ENCODE measurements at regions not wholly inside any gene's neighbourhood (a gene's known extent, or its start where the extent isn't known, plus 50 kb on each side); places are given as distances from the start of the nearest gene placed in this dataset.

DNA sequence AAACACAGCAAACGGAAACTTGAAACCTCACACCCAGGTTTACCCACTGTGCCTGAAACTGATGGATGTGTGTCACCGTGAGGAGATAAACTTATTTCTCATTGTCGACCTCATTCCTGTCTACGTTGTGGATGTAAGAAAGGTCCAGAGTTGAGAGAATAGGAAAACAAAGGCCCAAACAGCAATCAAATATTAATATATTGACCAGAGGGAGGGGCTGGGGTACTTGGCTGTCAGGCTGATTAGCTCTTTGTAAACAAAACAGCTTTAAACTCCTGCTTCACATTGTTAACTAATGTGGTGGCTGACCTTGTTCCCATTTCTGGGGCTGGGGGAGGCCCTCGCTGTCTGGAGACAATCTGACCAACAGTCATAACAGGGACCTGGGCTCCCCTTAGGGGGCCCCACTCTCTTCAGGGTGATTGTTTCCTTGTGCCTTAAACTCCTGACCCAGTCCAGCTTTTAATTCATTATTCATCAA lies 937.6 kb downstream of the MCTP2 start:
- no peak for TF ChIP-seq TAF1 (IDR thresholded peaks at IDR 0.05; ENCODE audit: borderline replicate concordance, insufficient read depth, low read length)
- no peak for TF ChIP-seq POLR2AphosphoS5 (IDR thresholded peaks at IDR 0.05; ENCODE audit: low read depth, low read length)
- TF ChIP-seq, protein P1, sequence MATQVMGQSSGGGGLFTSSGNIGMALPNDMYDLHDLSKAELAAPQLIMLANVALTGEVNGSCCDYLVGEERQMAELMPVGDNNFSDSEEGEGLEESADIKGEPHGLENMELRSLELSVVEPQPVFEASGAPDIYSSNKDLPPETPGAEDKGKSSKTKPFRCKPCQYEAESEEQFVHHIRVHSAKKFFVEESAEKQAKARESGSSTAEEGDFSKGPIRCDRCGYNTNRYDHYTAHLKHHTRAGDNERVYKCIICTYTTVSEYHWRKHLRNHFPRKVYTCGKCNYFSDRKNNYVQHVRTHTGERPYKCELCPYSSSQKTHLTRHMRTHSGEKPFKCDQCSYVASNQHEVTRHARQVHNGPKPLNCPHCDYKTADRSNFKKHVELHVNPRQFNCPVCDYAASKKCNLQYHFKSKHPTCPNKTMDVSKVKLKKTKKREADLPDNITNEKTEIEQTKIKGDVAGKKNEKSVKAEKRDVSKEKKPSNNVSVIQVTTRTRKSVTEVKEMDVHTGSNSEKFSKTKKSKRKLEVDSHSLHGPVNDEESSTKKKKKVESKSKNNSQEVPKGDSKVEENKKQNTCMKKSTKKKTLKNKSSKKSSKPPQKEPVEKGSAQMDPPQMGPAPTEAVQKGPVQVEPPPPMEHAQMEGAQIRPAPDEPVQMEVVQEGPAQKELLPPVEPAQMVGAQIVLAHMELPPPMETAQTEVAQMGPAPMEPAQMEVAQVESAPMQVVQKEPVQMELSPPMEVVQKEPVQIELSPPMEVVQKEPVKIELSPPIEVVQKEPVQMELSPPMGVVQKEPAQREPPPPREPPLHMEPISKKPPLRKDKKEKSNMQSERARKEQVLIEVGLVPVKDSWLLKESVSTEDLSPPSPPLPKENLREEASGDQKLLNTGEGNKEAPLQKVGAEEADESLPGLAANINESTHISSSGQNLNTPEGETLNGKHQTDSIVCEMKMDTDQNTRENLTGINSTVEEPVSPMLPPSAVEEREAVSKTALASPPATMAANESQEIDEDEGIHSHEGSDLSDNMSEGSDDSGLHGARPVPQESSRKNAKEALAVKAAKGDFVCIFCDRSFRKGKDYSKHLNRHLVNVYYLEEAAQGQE (IDR thresholded peaks at IDR 0.05; ENCODE audit: insufficient read depth in 1 of 2, low read depth in 2 of 2, low read length in 2 of 2), result no peak
- TF ChIP-seq SIN3A (IDR thresholded peaks at IDR 0.05; ENCODE audit: borderline replicate concordance, insufficient read depth, low read length), result no peak

All from PFSK-1 (cell line).